HG02973 (cell line): ENCODE measurements at regions not wholly inside any gene's neighbourhood (a gene's known extent, or its start where the extent isn't known, plus 50 kb on each side); places are given as distances from the start of the nearest gene placed in this dataset.
"Not testable (repeated sequence)": the region's sequence is repeated elsewhere in the genome, so short reads cannot be mapped to it uniquely, and the experiment has no call there.

ENCODE experiments used
- ATAC-seq: cut with Tn5 transposase; IDR thresholded peaks from one replicate; pipeline ENCODE4 v1.9.1; 2021; ENCODE audit warnings: moderate library complexity; ENCODE audit not compliant: unreplicated experiment

DNA sequence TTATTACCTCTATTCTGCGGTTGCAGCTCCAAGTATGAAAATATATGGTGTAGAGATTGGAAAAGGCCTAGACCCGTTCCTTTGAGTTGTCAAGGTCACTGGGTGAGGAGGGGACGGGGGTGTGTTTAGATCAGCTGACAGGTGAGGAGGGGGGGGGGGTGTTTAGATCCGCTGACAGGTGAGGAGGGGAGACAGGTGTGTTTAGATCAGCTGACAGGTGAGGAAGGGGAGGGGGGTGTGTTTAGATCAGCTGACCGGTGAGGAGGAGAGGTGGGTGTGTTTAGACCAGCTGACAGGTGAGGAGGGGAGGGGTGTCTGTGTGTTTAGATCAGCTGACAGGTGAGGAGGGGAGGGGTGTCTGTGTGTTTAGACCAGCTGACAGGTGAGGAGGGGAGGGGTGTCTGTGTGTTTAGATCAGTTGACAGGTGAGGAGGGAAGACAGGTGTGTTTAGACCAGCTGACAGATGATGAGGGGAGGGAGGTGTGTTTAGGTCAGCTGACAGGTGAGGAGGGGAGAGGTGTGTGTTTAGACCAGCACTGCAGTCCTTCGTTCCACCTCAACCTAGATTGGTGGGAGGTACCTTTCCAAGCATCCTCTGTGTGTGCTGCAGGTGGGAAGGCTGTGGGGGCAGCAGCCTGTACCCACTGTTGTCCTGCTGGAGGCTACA is 655.0 kb upstream of the ADARB2 start:
- ATAC-seq, result no peak

DNA sequence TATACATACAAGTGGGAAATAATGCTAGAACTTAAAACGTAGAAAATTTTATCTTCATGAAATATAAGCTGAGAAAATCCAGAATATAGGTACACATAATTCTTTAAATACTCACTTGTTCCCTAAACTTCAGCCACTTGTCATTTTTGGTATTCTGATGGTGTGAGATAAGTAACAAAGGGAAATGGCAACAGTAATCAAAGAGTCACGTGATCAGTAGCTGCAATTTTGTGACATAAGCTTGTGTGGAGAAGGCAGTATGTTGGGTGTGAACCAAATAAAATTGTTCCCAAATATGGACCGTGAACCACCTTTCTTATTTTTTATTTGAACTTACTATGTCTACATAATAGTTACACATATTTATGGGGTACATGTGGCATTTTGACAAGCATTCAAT is 650.3 kb upstream of the ADARB2 start:
- ATAC-seq, result no peak

DNA sequence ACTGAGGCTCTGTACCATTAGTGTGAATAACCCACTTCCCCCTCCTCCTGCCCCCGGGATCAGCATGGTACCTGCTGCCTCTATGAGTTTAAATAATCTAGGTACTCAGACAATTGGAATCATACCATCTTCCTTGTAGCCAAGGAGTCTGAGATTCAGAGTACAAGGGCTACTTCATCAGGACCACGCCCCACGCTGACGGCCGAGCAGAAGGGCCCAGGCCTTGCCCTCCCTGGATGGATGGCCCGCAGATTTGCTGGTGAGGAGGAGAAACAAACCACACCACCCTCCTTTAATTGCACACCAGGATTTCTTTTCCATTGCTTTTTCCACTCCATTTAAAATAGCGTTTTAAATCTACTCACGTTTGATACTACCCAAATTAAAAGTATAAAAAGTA is 649.9 kb upstream of the ADARB2 start:
- ATAC-seq, result no peak

DNA sequence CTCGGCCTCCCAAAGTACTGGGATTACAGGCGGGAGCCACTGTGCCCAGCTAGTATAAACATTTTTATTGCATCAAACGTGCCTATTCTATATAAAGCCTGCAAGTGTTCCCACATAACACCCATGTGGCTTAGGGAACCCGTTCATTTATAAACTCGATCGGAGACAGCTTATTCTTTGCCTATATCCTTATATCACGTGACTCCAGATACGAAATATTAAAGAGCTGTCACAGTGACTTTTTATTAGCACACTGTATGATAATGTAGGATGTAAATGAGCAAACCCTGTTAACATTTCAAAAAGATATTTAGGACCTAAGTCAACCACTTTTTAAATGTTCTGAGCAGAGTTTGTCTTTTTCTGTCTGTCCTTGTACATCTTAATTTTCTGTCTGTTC is 642.9 kb upstream of the ADARB2 start:
- no peak for ATAC-seq

DNA sequence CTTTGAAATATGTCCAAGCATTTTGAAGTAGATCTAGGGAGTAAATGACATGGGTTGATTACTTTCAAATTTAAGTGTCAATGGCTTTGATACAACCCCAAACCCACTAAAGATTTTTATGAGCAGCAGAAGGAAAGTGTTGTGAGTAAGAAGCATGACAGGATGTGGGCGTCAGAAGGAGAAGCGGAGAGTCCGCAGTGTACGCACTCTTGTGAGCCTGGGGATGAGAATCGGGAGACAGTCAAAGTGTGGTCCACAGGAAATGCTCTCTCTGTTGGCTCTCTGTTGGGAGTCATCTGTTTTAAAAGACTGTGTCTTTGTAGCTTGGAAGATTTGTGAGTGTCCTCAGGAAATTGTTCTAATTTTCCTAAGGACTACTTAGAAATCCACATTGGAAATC is 629.8 kb upstream of the ADARB2 start:
- ATAC-seq, result no peak

DNA sequence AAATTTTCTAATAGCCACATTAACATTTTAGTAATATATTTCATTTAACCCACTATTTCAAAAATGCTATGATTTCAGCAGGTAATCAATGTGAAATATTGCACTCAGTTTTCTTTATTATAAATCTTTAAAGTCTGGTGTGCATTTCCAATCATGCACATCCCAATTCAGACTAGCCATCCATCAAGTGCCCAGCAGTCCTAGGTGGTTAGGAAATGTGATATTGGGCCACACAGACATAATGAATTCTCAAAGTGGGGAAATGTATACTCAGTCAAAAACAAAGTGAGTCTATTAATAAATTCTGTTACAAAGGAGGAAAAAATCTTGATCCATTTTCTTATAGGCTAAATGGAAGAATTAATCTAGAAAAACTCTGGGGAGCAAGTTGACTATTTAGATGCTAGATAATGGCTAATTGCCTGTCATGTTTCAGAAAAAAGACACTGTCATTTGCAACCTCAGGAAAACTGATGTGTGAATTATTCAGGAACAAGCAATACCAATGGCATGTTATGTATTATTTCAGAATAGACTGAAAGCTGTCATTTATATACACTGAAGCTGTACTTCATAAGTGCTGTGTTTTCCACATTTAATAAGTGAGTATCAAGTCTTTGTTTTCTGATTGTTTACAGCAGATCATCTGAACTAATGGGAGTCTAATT is 629.1 kb upstream of the ADARB2 start:
- no peak for ATAC-seq

DNA sequence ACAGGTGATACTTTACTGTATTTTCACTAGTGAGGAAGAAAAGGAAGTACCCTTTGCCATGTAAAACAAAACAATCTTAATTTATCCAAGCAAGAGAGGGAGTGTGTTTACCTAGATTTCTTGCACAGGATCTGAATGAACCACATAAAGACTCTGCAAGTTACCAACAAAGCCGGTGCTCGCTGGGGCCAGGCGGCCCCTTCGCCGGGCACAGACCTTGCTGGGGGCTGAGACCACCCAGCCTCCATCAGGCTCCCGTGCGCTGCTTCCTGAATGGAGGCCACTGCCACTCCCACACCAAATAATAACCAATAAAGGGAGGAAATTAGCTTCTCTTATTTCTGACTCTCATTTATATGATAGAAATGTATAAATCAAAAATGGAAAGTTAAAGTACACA is 625.0 kb upstream of the ADARB2 start:
- ATAC-seq, result no peak

DNA sequence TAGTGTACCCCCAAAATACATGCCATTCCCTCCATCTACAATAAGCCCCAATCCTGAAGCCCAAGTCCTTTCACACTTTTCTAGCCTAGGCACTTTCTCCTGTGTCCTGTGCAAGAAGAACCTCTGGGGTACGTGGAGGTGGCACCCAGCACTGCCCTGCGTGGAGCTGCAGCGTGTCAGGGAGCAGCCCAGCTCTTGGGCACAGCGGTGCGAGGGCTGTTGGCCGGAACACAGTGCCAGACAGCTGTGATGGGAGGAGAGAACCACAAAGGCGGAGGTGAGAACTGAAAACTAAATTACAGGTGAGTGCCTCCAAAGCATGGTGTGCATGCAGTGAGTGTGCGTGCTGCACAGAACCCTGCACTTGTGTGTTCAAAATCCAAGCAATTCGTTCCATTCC is 621.3 kb upstream of the ADARB2 start:
- no peak for ATAC-seq

DNA sequence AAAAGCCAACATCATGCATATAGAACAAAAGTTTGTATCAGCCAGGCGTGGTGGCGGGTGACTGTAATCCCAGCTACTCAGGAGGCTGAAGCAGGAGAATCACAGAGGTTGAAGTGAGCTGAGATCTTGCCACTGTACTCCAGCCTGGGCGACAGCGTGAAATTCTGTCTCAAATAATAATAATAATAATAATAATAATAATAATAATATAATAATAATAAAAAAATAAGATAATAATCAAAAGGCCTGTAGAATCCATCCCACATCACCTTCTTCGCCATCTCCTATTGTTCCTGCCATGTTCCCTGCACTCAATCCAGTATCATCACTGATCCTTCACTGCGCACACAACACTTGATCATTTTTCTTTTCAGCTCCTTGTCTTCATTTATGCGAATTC is 619.3 kb upstream of the ADARB2 start:
- no peak for ATAC-seq

DNA sequence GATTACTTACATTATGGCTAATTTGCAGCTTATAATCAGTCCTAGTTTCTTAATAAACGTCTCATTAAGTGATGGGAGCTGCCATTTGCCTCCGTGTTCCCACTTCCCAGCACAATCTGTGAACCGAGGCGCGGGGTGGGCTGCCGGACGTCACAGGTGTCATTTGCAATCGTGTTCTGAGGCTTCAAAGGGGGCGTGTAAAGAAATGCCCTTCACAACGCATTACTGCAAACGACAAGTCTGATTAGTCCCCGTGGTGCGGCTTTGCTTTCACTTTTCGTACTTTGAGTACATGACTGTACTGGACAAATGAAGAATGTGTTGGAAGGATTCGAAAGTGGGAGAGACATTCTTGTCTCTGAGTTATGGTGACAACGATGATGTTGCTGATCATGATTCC is 614.2 kb upstream of the ADARB2 start:
- ATAC-seq, result no peak

DNA sequence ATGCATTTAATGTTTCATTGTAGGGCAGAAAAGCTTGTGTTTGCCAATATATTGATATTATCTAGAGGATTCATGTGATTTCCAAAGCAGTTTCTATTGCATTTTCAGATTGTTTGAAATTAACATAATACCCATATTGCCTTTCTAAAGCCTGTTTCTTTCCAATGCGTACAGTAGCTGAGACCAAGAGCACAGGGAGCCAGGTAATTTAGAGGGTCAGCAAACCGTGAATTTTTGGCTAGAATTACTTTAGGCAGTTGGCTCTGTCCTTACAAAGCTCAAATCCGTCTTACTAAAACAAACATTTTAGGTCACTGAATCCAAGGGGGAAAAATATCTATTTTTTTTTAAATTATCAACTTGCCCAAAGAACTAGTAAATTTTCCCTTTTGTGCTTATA is 604.9 kb upstream of the ADARB2 start:
- no peak for ATAC-seq

DNA sequence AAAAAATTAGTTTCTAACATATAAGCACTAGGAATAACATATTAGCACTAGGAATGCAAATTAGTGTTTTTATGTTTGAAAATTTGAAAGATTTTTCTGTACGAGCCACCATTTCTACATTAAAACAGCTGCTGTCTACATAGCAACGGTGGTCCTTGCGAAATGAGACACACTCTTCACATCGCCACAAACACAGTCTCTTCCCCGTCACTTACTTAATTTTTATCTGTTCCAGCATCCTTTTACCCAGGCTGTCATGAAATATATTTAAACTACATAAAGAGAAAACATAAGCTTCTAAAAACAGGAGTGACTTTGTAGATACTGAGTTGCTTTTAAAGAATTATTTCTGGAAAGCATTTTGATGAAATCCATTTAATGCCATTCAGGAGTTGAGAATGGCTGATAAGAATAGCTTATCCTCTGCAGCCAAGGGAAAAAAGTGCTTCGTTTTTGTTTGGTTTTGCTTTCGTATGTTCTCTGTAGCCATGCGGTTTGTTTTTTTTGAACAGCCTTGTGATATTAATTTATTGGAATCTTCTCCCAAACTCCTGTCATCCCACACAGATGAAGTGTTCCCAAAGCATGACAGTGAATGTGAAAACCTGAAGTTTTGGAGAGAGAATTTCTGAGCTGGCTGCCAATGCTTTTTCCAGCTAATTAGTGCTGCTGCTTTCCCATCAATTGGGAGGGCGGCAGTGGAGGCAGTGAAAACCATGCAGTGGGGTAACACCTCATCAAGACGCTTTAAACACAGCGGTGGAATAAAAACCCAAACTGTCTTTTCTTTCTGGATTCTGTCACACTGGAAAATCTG is 603.7 kb upstream of the ADARB2 start:
- no peak for ATAC-seq

DNA sequence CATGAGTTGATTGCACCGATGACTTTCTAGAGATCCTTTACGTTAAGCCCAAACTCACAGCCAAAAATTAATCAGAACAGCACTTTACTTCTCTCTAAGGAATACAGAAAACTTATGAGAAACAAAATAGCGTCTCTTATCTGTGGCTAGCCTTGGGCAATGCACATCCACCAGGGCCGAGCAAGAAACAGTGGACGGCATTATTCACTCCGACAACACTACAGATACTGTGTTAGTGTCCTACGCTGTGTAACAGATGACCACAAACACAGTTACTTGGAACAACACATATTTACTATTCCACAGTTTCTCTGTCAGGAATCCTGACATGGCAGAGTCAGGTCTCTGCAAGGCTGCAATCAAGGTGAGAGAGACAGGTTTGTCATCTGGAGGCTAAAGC is 598.3 kb upstream of the ADARB2 start:
- ATAC-seq, result no peak

DNA sequence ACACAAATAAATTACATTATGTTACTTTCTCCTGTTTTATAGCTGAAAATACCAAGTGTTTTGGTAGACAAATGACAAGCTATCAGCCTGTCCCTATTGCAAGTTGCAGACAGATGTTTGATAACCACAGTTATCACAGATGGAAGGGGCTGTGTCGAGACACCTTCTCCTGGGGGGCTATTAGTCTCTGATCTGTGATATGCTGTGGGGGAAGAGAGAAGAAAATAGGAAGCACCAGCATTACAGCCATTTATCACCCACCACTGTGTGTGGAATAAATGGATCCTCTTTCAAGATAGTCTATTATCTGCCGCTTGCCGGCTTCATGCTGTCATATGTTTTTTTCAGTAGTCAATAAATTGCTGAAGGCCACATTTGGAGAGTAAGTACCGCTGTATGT is 597.2 kb upstream of the ADARB2 start:
- no peak for ATAC-seq

DNA sequence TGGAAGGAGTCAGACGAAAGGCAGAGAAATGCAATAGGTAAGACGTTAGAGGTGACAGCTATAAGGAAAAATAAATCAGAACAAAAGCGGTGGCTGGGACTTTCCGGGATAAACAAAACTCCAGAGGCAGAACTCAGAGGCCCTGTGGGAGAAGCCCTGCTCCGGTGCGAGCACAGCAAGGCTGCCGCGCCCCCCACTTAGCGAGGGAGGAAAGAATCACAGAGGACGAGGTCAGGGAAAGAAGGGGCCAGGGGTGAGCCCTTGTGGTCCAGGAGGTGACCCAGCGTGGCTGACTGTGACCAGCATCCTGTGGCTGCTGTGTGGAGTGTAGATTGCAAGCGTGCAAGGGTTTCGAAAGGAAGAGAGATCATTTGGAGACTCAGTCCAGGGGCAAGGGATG is 591.8 kb upstream of the ADARB2 start:
- ATAC-seq, result no peak

DNA sequence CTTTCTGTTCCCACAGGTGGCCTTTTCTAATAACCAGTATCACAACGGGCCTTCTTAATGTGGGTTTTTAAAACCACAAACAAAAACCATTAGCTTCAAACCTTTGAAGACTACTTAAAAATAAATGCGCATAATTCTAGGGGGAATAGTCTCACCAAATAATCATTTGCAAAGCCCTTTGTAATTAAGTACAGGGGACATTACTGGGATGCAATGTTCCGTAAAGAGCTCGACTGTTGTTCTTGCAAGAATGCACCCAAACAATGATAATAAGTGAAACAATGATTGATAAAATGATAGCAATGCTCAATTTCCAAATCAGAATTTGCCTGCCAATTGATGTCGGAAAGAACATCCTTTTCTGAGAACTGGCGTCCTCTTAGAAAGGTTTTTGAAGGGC is 589.1 kb upstream of the ADARB2 start:
- ATAC-seq, result no peak

DNA sequence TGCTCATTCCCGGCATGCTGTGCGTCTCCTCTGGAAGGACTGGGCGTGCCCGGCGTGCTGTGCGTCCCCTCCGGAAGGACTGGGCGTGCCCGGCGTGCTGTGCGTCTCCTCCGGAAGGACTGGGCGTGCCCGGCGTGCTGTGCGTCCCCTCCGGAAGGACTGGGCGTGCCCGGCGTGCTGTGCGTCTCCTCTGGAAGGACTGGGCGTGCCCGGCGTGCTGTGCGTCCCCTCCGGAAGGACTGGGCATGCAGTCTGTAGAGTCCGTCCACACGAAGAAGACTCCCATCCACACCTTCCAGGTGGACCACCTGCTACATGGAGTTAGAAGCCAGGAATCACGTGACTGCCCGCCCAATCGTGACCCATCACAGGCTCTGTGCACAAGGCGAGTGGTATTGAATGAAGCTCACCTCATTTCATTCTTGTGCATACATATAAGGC is 577.7 kb upstream of the ADARB2 start:
- not testable (repeated sequence) for ATAC-seq

DNA sequence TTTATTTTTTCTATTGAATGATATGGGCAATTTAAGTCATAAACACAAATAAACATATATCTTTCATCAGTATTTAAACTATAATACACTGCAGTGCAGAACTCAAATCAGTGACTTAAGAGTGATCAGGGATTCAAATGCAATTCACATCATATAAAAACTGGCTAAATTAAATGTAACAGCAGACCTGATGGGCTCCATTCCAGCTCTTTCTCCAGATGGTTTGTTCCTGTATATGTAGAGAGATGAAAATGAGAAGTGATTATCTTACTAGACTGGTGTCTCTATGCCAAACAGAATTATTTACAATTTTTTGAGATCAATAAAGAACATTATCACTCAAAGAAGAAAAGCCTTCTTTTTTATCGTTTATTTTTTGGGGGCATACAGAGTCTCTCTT is 568.8 kb upstream of the ADARB2 start:
- ATAC-seq, result no peak

DNA sequence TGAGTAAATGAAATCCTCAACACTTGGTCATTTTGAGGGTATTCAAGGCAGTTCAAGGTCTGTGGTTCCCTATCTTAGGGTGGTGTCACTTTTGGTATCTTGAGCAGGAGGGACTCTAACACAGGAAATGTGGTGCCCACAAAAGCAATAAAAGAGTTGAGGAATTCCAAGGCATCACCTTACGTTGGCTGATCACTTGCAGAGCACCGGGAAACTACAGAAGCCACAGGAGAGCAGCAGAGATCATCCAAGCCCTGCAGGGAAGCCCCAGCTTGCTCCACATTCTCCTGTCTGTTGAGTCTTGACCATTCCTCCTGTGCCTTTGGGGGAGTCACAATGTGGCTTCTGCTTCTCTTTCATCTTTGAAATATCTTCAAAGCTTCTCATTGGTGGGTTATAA is 565.8 kb upstream of the ADARB2 start:
- ATAC-seq, result no peak

DNA sequence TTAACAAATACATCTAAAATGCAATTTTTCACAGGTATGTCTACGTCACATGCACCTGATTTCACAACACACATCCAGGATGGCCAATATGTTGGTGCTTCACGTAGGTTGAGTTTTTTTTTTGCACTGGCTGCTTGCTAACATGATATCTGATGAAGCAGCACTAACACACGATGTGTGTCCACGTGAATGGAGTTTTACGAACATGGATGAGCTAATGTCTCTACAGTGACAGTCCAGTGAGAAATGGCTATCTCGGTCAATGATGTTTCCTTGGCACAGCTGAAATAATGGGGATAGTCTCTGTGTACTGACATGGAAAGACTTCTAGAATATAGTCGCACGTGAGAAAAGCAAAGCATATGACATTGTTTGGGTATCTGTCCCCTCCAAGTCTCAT is 563.9 kb upstream of the ADARB2 start:
- no peak for ATAC-seq

DNA sequence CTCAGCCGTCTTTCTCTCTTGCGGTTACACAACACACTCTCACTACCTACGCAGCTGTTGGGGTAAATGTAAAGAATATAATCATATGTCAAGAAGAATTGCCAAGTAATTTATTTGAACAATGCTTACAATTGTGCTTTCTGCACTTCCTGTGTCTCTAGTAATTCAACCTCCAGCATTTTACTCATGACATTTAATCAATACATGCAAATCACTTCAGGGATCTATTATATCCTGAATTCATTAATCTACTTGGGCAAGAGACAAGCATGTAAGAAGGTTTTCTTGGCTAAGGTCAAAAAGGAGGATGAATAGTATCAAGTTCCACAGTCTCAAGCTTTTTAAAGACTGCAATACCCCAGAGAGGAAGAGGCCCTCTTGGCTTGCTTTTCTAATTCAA is 562.9 kb upstream of the ADARB2 start:
- ATAC-seq, result no peak
